A549 (cell line): ENCODE measurements at regions not wholly inside any gene's neighbourhood (a gene's known extent, or its start where the extent isn't known, plus 50 kb on each side); places are given as distances from the start of the nearest gene placed in this dataset.

Experiments used
- ATAC-seq, 2 experiments: fragments of 200-7000 bp in 1 of 2; fragments of >200 bp in 1 of 2; cut with Nextera tagmentation in 1 of 2; cut with Tn5 transposase in 1 of 2; 3 replicates each; pipeline versions ENCODE4 v1.8.0 to v1.9.1; 2018 to 2020; ENCODE audit warnings: mild to moderate bottlenecking in 1 of 2, moderate library complexity in 1 of 2
- CTCF ChIA-PET: fragments of 300-600 bp; sonication (Branson Sonifier 250); formaldehyde crosslinking; extraction: SDS; loops from one replicate; lab custom pipeline; 2021; ENCODE audit warnings: antibody characterized with exemption, inconsistent platforms; lab: Yijun Ruan, JAX
- POLR2A ChIA-PET: fragments of 350-600 bp; formaldehyde crosslinking; extraction: SDS; loops from one replicate; lab custom pipeline; 2021; ENCODE audit warnings: antibody characterized with exemption, inconsistent platforms; lab: Yijun Ruan, JAX
- DNase-seq, 2 experiments: peaks; one replicate each; pipeline versions ENCODE4 v3.0.0 to v3.0.0-alpha.2; 2011 to 2016; ENCODE audit warnings: low read depth in 1 of 2, low spot score in 1 of 2
- FAIRE-seq: peaks from 2 replicates; lab custom pipeline; 2011; peaks lifted over from hg19 to GRCh38; lab: Jason Lieb, UNC
- H3K27ac ChIP-seq, 2 experiments: fragments of >200 bp; sonication (Bioruptor Twin); formaldehyde crosslinking; 3 replicates each; pipeline ENCODE4 v1.5.1; 2016 to 2017
- H3K4me1 ChIP-seq: fragments of >200 bp; sonication (Bioruptor Twin); formaldehyde crosslinking; 3 replicates; pipeline ENCODE4 v1.6.1; 2016
- H3K4me2 ChIP-seq: fragments of >200 bp; sonication (Bioruptor Twin); formaldehyde crosslinking; 3 replicates; pipeline ENCODE4 v1.6.1; 2016
- H3K4me3 ChIP-seq: fragments of >200 bp; sonication (Bioruptor Twin); formaldehyde crosslinking; 3 replicates; pipeline ENCODE4 v1.5.1; 2016
- H3K9me3 ChIP-seq: fragments of >200 bp; sonication (Bioruptor Twin); formaldehyde crosslinking; 3 replicates; pipeline ENCODE4 v1.6.1; 2016
- CHD2 ChIP-seq: fragments of 150-350 bp; IDR thresholded peaks from 2 replicates; pipeline ENCODE4 v1.6.1; 2014; ENCODE audit warnings: low read length; ENCODE audit not compliant: partially characterized antibody
- CHD4 ChIP-seq: fragments of 200-600 bp; sonication (generic); IDR thresholded peaks from 2 replicates; pipeline ENCODE4 v1.6.1; 2016; ENCODE audit warnings: antibody characterized with exemption, mild to moderate bottlenecking, borderline replicate concordance
- E2F6 ChIP-seq: IDR thresholded peaks from 2 replicates; pipeline ENCODE4 v1.6.1; 2012; ENCODE audit warnings: low read depth, borderline replicate concordance
- EHF ChIP-seq: fragments of 250-450 bp; sonication (Bioruptor Pico); IDR thresholded peaks from 2 replicates; pipeline ENCODE4 v1.5.0; 2020; ENCODE audit warnings: mild to moderate bottlenecking
- ESRRA ChIP-seq: fragments of 150-350 bp; IDR thresholded peaks from 2 replicates; pipeline ENCODE4 v1.6.1; 2014; ENCODE audit warnings: mild to moderate bottlenecking, low read length, borderline replicate concordance
- GATA3 ChIP-seq: IDR thresholded peaks from 2 replicates; pipeline ENCODE4 v1.6.1; 2012; ENCODE audit warnings: borderline replicate concordance
- HOXB13 ChIP-seq: fragments of 250-450 bp; sonication (Bioruptor Pico); IDR thresholded peaks from 2 replicates; pipeline ENCODE4 v1.5.0; 2020; ENCODE audit warnings: low read depth, mild to moderate bottlenecking, moderate library complexity
- JUNB ChIP-seq: fragments of >200 bp; sonication (Bioruptor Twin); formaldehyde crosslinking; IDR thresholded peaks from 2 replicates; pipeline ENCODE4 v1.6.1; 2016
- KDM5A ChIP-seq: fragments of 200-600 bp; sonication (generic); IDR thresholded peaks from 2 replicates; pipeline ENCODE4 v1.6.1; 2016; ENCODE audit warnings: antibody characterized with exemption, mild to moderate bottlenecking
- MAFK ChIP-seq: fragments of 450-650 bp; IDR thresholded peaks from 2 replicates; pipeline ENCODE4 v1.6.1; 2014; ENCODE audit not compliant: partially characterized antibody
- MAX ChIP-seq: IDR thresholded peaks from 2 replicates; pipeline ENCODE4 v1.6.1; 2012
- NPAS2 ChIP-seq: fragments of 250-450 bp; sonication (Bioruptor Pico); IDR thresholded peaks from 2 replicates; pipeline ENCODE4 v1.8.0; 2022; ENCODE audit warnings: mild to moderate bottlenecking, moderate library complexity, borderline replicate concordance
- POLR2AphosphoS2 ChIP-seq: conservative IDR thresholded peaks from 2 replicates; pipeline ENCODE4 v1.6.1; 2012; ENCODE audit warnings: low read length, improper control_type of control experiment, inconsistent platforms
- RAD21 ChIP-seq, 2 experiments: fragments of >200 bp in 1 of 2; sonication (Bioruptor Twin) in 1 of 2; formaldehyde crosslinking in 1 of 2; IDR thresholded peaks in 1 of 2; conservative IDR thresholded peaks in 1 of 2; 2 replicates in 1 of 2; 3 replicates in 1 of 2; pipeline ENCODE4 v1.6.1; 2012 to 2018; ENCODE audit warnings: inconsistent platforms in 1 of 2
- REST ChIP-seq: fragments of 200-600 bp; sonication (generic); IDR thresholded peaks from 2 replicates; pipeline ENCODE4 v1.6.1; 2016; ENCODE audit warnings: antibody characterized with exemption, mild to moderate bottlenecking, moderate library complexity
- SMC3 ChIP-seq: fragments of >200 bp; sonication (Bioruptor Twin); formaldehyde crosslinking; IDR thresholded peaks from 3 replicates; pipeline ENCODE4 v1.6.1; 2018; ENCODE audit warnings: inconsistent platforms
- ZFP36 ChIP-seq: fragments of 450-650 bp; IDR thresholded peaks from 2 replicates; pipeline ENCODE4 v1.6.1; 2014; ENCODE audit warnings: borderline replicate concordance; ENCODE audit not compliant: partially characterized antibody
- ZNF302 ChIP-seq: fragments of 250-450 bp; sonication (Bioruptor Pico); IDR thresholded peaks from 2 replicates; pipeline ENCODE4 v1.9.0; 2021; ENCODE audit warnings: inconsistent platforms, mild to moderate bottlenecking, moderate library complexity
- WGBS: methylation state at CpG from one replicate; pipeline ENCODE4 v1.1.6; 2017; ENCODE audit errors: missing lambda C conversion rate; 5-methylcytosine and 5-hydroxymethylcytosine counted together

GRCh38 chr1:5729636-5730145, 262.5 kb downstream of the NPHP4 start:
- Histone ChIP-seq H3K4me3 (no peak overlapping the region), H3K4me2 (no peak overlapping the region)
- no peak for FAIRE-seq
- no peak for ATAC-seq
- TF ChIP-seq MAX = no peak
- TF ChIP-seq ZNF302 (CRISPR knock-in tag) = no peak
- no peak for TF ChIP-seq SMC3
- TF ChIP-seq ZFP36 = no peak
- TF ChIP-seq CHD2 = no peak
- no peak for TF ChIP-seq MAFK
- TF ChIP-seq ESRRA = no peak
- no peak for TF ChIP-seq CHD4
- TF ChIP-seq JUNB = no peak
- no peak for TF ChIP-seq NPAS2 (CRISPR knock-in tag)
- TF ChIP-seq POLR2AphosphoS2 = no peak
- TF ChIP-seq REST = no peak
- no peak for TF ChIP-seq E2F6
- TF ChIP-seq KDM5A = no peak
- TF ChIP-seq EHF (CRISPR knock-in tag) = no peak
- TF ChIP-seq, all 56 proteins: peak for 0
- ChIA-PET CTCF (interaction anchor here (1.5 kb wide), 1 partner anchor 16 kb away, joined by 7 read pairs; no protein-coding TSS in a partner anchor), POLR2A (no interaction called here)
- no peak overlapping the region for H3K27ac ChIP-seq
- no peaks in the 10 kb centered on the region for H3K4me1 ChIP-seq
- 0% methylated on average over 2 of the region's 4 CpGs for WGBS
- no peaks in the 10 kb centered on the region for H3K9me3 ChIP-seq
- DNase-seq = no peak

- Histone ChIP-seq H3K4me2 (no peak overlapping the region), H3K4me3 (no peak overlapping the region), H3K27ac (no peak overlapping the region), H3K9me3 (no peaks in the 10 kb centered on the region), H3K4me1 (no peaks in the 10 kb centered on the region)
- ATAC-seq (no peak), FAIRE-seq (no peak), DNase-seq (no peak)
- 2% methylated on average over 4 of the region's 5 CpGs for WGBS
- POLR2A ChIA-PET = no interaction called here
- no peak for TF ChIP-seq GATA3
- TF ChIP-seq KDM5A = no peak
- no peak for TF ChIP-seq HOXB13
- no peak for TF ChIP-seq RAD21 (conservative IDR thresholded peaks at IDR 0.05 in 1 of 2, IDR thresholded peaks at IDR 0.05 in 1 of 2)
- CTCF ChIA-PET = interaction anchor here (1.5 kb wide), 1 partner anchor 17 kb away, joined by 7 read pairs; no protein-coding TSS in a partner anchor
Measured at GRCh38 chr1:5728663-5729355, 263.4 kb downstream of the NPHP4 start.
